ENCODE measurements at regions not wholly inside any gene's neighbourhood (a gene's known extent, or its start where the extent isn't known, plus 50 kb on each side); places are given as distances from the start of the nearest gene placed in this dataset.
"Not testable (repeated sequence)": the region's sequence is repeated elsewhere in the genome, so short reads cannot be mapped to it uniquely, and the experiment has no call there.

GRCh38 chr6:27668442-27669294 is 195.8 kb upstream of the ZNF184 start:
- DNase-seq, result peak; percentile 96

GRCh38 chr6:27667657-27668441 is 194.9 kb upstream of the ZNF184 start:
- DNase-seq, result peak; percentile 79

GRCh38 chr6:27667016-27667656 is 194.2 kb upstream of the ZNF184 start:
- peak; percentile 46 for DNase-seq

DNA sequence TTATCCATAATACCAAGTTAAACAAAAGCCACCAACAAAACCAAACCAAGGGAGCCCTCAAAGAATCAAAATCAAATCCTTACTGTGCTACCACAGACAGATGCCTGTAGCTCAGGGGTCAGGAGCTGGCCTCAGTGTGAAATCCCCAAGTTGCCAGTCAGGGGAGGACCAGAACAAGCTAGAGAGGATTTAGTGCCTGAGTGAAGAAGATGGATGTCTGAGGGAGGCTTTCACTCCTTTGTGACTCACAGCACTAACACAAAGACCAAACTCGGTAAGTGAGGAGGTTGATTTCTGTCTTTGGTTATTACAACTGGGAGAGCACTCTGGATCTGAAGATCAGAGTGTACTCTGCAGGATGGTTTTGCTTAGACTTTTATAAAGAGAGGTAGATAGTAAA is 189.9 kb upstream of the ZNF184 start:
- no peak for DNase-seq

DNA sequence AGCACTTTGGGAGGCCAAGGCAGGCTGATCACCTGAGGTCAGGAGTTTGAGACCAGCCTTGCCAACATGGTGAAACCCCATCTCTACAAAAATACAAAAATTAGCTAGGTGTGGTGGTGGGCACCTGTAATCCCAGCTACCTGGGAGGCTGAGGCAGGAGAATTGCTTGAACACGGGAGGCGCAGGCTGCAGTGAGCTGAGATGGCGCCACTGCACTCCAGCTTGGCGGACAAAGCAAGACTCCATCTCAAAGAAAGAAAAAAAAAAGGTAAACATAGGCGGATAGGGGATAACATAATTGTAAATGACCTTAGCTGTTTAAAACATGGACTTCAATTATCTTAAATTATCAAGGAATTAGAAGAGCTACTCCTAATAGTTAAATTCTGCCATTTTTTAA is 189.3 kb upstream of the ZNF184 start:
- not testable (repeated sequence) for DNase-seq

- DNase-seq, result not testable (repeated sequence)
These were observed 180.4 kb upstream of the ZNF184 start for GRCh38 chr6:27653143-27653825.

- peak; percentile 30 for DNase-seq
These were observed 178.4 kb upstream of the ZNF184 start for GRCh38 chr6:27651371-27651732.

DNA sequence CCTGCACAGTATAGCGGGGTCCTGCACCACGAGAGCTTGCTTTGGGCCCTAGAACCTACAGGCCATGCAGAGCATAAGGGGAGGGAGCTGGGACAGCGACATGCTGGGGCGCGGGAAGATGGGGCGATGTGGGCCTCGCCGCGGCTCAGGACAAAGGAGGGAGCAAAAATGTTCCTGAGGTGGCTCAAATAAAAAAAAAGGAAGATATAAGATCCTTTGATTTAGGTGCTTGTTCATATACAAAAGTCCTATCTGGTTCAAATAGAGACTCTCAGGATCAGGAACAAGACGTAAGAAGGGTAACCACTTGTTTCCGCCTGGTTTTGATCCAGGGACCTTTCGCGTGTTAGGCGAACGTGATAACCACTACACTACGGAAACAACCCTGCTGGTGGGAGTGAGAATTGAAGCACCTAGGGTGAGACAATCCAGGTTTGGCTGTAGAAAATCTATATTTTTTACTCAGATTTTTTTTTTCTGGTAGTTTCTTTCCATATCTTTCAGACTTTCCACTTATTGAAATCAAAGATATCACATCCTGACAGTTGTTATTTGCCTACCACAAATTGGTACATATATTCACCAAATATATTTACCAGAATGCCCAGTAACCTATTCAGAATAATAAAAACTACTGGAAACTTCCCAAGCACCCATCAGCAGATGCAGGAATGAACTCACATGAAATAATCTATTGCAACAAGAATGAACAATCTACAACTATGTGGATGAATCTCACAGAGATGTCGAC is 177.9 kb upstream of the ZNF184 start:
- peak; percentile 92 for DNase-seq

- DNase-seq, result no peak
These were observed 171.6 kb upstream of the ZNF184 start for GRCh38 chr6:27644528-27644927.

DNA sequence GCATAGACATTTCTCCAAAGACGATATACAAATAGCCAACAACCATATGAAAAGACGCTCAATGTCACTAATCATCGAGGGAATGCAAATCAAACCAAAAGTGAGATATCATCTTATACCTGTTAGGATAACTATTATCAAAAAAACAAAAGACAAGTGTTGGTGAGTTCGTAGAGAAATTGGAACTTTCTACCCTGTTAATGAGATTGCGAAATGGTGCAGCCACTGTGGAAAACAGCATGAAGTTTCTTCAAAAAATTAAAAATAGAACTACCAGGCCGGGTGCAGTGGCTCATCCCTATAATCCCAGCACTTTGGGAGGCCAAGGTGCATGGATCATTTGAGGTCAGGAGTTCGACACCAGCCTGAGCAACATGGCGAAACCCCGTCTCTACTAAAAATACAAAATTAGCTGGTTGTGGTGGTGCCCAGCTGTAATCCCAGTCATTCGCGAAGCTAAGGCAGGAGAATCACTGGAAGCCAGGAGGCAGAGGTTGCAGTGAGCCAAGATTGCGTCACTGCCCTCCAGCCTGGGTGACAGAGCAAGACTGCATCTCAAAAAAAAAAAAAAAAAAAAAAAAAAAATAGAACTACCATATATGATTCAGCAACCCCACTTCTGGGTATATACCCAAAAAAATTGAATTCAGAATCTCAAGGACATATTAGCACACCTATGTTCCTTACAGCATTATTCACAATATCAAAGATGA is 170.0 kb upstream of the ZNF184 start:
- DNase-seq, result no peak

GRCh38 chr6:27635886-27636285 is 163.0 kb upstream of the ZNF184 start:
- not testable (repeated sequence) for DNase-seq

DNA sequence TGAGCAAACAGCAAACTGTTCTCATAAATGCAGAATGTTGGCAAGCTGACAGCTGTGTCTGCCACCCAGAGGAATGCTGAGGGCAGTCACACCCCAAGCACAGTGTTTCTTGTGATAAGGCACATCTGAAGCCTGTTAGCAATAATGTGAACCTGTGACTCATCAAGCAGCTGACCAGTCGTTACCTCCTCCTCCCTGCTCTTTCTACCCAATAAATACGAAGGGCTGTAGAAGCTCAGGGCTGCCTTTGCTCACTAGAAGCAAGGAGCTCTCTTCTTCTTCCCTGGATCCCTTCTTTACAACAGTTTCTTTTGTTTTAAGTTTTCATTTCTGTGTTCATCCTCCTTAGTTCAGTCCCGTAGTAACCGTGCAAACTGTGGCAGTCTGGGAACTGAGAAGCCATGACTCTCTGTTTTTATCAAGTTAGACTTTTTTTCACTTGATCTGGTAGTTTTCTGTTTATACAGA is 160.3 kb upstream of the ZNF184 start:
- DNase-seq, result peak; percentile 89

DNA sequence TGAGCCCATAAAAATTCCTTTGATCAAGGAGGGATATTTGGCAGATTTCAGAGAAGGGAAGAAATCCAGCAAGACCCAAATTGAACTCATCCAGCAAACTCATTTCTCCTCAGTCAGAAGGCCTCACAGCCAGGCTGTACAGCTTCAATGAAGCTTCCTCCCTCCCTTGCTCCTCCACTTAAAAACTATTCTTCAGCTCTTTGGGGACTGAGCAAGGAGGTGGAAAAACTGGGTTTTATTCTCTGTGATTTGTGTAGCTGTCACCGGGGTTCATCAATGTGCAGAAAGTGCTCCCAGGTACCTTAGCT is 158.7 kb upstream of the ZNF184 start:
- DNase-seq, result no peak

- DNase-seq, result no peak
These were observed 158.1 kb upstream of the ZNF184 start for GRCh38 chr6:27630727-27631608.

DNA sequence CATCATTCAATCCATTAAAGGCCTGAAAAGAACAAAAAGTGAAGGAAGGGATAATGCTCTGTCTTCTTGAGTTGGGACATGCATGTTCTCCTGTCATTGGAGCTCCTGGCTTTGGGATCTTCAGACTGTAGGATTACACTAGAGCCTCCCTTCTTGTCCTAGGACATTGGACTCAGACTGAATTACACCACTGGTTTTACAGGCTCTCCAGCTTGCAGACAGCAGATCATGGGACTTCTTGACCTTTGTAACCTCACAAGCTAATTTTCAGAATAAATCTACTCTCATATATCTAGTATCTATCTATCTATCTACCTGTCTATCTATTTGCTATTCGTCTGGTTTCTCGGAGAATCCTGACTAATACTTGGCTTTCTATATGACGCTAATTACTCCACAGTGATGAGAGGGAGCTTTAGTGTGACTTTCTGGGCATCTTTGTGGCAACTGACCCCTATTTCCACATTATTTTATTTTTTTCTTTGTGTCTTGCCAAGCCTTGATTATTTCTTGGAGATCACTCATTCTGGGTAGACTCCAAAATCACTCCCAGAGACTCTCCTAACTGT is 151.9 kb upstream of the ZNF184 start:
- DNase-seq, result no peak

DNA sequence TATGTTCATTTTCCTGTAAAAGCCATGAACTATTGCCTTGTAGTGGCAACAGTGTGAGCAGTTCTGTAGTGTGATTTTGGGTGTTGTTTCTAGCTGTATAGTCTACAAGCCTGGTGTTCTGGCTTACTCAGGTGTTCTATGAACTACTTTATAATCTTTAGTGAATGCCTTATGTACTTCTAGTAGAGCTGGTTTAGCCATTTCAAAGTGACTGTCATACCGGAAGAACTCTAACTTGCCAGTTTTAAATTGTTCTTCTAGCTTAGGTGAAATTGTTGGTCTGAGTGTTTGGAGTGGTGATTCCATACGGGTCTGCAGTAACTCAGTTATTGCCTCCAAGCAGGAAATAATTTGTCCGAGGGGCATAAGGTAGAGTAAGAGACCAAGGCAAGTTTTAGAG is 150.2 kb upstream of the ZNF184 start:
- DNase-seq, result no peak

DNA sequence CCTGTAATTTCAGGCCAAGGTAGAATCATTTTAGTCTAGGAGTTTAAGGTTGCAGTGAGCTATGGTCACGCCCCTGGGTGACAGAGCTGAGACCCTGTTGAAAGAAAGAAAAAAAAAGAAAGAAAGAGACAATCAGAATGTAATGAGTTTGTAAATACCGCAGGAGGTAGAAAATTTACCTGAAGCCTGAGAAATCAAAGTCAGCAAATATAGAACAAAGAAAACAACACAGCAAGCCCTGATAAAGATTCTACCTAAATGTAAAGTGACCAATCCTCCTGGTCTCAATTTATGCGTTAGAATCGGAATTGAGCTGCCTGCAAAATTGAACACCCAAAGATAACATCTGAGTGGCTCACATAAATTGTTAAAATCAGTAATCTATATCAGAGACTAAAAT is 146.5 kb upstream of the ZNF184 start:
- no peak for DNase-seq

- peak; percentile 79 for DNase-seq
These were observed 145.1 kb upstream of the ZNF184 start for GRCh38 chr6:27617700-27618689.

Data from OCI-M1 (cell line).